H54 (cell line): ENCODE measurements at regions not wholly inside any gene's neighbourhood (a gene's known extent, or its start where the extent isn't known, plus 50 kb on each side); places are given as distances from the start of the nearest gene placed in this dataset.
"Not testable (repeated sequence)": the region's sequence is repeated elsewhere in the genome, so short reads cannot be mapped to it uniquely, and the experiment has no call there.

ENCODE experiments used
- DNase-seq: peaks from one replicate; pipeline ENCODE4 v3.0.0; 2011; ENCODE audit warnings: low spot score, mixed read lengths; ENCODE audit not compliant: insufficient read length
- FAIRE-seq: peaks from 3 replicates; lab custom pipeline; 2011; peaks lifted over from hg19 to GRCh38; lab: Jason Lieb, UNC
- POLR2A ChIP-seq: IDR thresholded peaks from 2 replicates; pipeline ENCODE4 v1.6.1; 2011; ENCODE audit warnings: low read depth, mild to moderate bottlenecking, low read length

DNA sequence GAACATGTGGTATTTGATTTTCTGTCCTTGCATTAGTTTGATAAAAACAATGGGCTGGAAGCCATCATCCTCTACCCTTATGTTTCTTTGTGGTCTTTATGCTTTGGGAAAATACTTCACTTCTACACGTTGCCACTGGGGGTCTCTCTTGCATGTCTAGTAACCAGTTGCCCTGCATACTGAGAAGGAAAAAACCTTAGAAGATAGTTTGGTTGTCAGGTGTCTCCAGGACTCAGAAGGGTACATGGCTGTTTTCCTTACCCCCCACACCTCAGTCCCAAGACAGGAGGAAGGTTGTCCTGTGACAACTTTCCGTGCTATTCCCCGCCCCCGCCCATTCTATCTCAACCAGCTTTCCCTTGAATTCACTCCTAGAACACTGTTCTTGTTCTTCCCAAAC lies 62.1 kb upstream of the LANCL3 start:
- DNase-seq, result no peak
- FAIRE-seq, result no peak
- TF ChIP-seq POLR2A, result no peak

DNA sequence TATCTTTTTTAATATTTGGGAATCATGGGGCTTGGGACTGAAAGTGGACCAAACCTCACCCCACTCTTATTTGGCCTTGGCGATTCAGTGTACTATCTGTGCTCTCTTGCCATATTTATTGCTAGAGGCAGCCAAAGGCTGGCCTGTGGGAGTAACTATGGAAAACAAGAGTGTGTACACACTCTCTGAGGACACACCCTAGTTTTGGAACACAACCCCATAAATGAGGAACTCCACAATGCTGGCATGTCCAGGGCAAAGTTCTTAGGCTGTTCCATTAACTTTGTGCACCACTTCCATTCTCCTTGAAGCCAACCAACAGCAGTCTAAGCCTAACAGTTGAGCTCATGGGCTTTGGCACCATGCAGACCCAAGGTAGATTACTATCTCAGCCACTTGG lies 54.9 kb upstream of the LANCL3 start:
- not testable (repeated sequence) for FAIRE-seq, DNase-seq

GRCh38 chrX:37519261-37519660 lies 52.2 kb upstream of the LANCL3 start:
- not testable (repeated sequence) for FAIRE-seq, DNase-seq

GRCh38 chrX:37520860-37521450 lies 50.5 kb upstream of the LANCL3 start:
- peak; percentile 78 for FAIRE-seq
- not testable (repeated sequence) for DNase-seq
